ENCODE measurements at regions not wholly inside any gene's neighbourhood (a gene's known extent, or its start where the extent isn't known, plus 50 kb on each side); places are given as distances from the start of the nearest gene placed in this dataset.

GRCh38 chr2:109058802-109059201 lies 69.8 kb upstream of the EDAR start:
- TF ChIP-seq CTCF (IDR thresholded peaks at IDR 0.05), result no peak
- no peak for TF ChIP-seq POLR2A (IDR thresholded peaks at IDR 0.05)

Data from upper lobe of left lung (tissue), 4 donors.